ENCODE measurements at regions not wholly inside any gene's neighbourhood (a gene's known extent, or its start where the extent isn't known, plus 50 kb on each side); places are given as distances from the start of the nearest gene placed in this dataset.
"Not testable (repeated sequence)": the region's sequence is repeated elsewhere in the genome, so short reads cannot be mapped to it uniquely, and the experiment has no call there.

DNA sequence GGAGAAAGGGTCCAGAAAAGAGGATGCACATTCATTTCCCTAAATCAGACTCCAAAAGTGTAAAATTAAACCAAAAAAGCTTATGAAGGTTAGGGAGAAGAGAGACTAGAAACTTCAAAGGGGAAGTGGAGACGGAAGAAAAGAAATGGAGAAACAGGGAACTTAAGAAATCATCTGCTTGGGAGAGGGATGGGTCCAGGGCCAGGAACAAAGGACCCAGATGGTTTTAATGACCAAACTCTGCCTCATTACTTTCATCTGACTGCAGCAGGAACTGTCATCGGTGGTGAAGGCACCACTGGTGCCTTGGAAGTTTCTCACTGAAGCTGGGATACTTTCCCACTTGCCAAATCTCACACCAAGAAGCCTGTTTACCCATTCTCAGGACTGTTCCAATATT, 70.5 kb upstream of the SLC4A7 start:
- Histone ChIP-seq H3K9me3 (no peaks in the 10 kb centered on the region), H3K4me3 (ENCODE audit: low read depth, low read length) (no peak overlapping the region), H3K4me1 (no peaks in the 10 kb centered on the region), H3K36me3 (ENCODE audit: control insufficient read depth, insufficient read depth, low read length) (no peaks in the 10 kb centered on the region), H3K27me3 (replicated peaks; ENCODE audit: control insufficient read depth, insufficient read depth, low read length) (no peaks in the 10 kb centered on the region)
- no peak for DNase-seq
- Mint-ChIP-seq H3K4me1 (ENCODE audit: low read depth, unreplicated experiment) (no peaks in the 10 kb centered on the region), H3K4me3 (ENCODE audit: unreplicated experiment) (no peak overlapping the region), H3K36me3 (ENCODE audit: insufficient read depth, unreplicated experiment) (no peaks in the 10 kb centered on the region), H3K27ac (ENCODE audit: unreplicated experiment) (no peak overlapping the region), H3K9me3 (ENCODE audit: unreplicated experiment) (peaks cover 27% of the 10 kb centered on the region), H3K27me3 (ENCODE audit: insufficient read depth, unreplicated experiment) (no peaks in the 10 kb centered on the region)
- no TSS peak for BruUV-seq (replicated peaks)
- intact Hi-C loops (cut with micrococcal nuclease; ENCODE audit: unreplicated experiment) = no loop called here
- TF ChIP-seq, protein P1, sequence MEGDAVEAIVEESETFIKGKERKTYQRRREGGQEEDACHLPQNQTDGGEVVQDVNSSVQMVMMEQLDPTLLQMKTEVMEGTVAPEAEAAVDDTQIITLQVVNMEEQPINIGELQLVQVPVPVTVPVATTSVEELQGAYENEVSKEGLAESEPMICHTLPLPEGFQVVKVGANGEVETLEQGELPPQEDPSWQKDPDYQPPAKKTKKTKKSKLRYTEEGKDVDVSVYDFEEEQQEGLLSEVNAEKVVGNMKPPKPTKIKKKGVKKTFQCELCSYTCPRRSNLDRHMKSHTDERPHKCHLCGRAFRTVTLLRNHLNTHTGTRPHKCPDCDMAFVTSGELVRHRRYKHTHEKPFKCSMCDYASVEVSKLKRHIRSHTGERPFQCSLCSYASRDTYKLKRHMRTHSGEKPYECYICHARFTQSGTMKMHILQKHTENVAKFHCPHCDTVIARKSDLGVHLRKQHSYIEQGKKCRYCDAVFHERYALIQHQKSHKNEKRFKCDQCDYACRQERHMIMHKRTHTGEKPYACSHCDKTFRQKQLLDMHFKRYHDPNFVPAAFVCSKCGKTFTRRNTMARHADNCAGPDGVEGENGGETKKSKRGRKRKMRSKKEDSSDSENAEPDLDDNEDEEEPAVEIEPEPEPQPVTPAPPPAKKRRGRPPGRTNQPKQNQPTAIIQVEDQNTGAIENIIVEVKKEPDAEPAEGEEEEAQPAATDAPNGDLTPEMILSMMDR (IDR thresholded peaks at IDR 0.05; ENCODE audit: insufficient read depth in 1 of 2, low read depth in 1 of 2, low read length in 1 of 2, severe bottlenecking in 1 of 2, unreplicated experiment in 1 of 2) = no peak
- POLR2A ChIA-PET = no interaction called here
- CTCF ChIA-PET = no interaction called here

DNA sequence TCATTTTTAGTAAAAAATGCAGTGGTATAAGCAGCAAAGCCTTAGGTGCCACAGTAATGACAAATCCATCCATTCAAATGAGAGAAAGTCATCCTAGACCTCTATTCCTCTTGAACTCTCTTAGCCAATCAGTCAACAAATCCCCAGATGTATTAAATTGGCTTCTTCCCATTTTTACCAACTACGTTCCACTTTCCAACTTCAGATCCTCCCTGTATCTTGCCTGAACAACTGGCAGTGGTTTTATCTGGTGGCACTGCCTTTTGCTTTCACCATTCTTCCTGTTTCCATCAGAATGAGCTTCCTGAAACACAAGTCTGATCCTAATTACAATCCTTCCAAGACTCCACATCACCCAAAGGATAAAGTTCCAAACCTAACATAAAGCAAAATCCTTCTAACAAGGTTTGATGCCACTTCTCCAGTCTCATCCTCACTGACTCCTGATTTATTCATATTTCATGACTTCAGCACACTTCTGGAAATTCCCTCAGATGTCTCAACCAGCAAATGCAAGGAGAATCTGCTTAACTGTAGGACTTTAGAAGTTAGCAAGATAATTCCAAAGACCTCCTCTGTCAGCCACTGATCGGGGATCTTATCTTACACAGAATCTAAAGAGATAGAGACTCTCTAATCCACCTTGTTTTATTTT, 69.8 kb upstream of the SLC4A7 start:
- Histone ChIP-seq H3K9me3 (no peaks in the 10 kb centered on the region), H3K4me3 (ENCODE audit: low read depth, low read length) (no peak overlapping the region), H3K36me3 (ENCODE audit: control insufficient read depth, insufficient read depth, low read length) (no peaks in the 10 kb centered on the region), H3K4me1 (no peaks in the 10 kb centered on the region), H3K27me3 (replicated peaks; ENCODE audit: control insufficient read depth, insufficient read depth, low read length) (no peaks in the 10 kb centered on the region)
- CTCF ChIA-PET = no interaction called here
- POLR2A ChIA-PET = no interaction called here
- BruUV-seq (replicated peaks) = no TSS peak
- H3K4me3 Mint-ChIP-seq (ENCODE audit: unreplicated experiment) = no peak overlapping the region
- no peaks in the 10 kb centered on the region for H3K36me3 Mint-ChIP-seq (ENCODE audit: insufficient read depth, unreplicated experiment)
- no peak for DNase-seq
- no peaks in the 10 kb centered on the region for H3K4me1 Mint-ChIP-seq (ENCODE audit: low read depth, unreplicated experiment)
- TF ChIP-seq, protein P1 (IDR thresholded peaks at IDR 0.05; ENCODE audit: insufficient read depth in 1 of 2, low read depth in 1 of 2, low read length in 1 of 2, severe bottlenecking in 1 of 2, unreplicated experiment in 1 of 2) = no peak
- no peak overlapping the region for H3K27ac Mint-ChIP-seq (ENCODE audit: unreplicated experiment)
- H3K9me3 Mint-ChIP-seq (ENCODE audit: unreplicated experiment) = peaks cover 30% of the 10 kb centered on the region
- H3K27me3 Mint-ChIP-seq (ENCODE audit: insufficient read depth, unreplicated experiment) = no peaks in the 10 kb centered on the region
- intact Hi-C loops (cut with micrococcal nuclease; ENCODE audit: unreplicated experiment) = no loop called here

DNA sequence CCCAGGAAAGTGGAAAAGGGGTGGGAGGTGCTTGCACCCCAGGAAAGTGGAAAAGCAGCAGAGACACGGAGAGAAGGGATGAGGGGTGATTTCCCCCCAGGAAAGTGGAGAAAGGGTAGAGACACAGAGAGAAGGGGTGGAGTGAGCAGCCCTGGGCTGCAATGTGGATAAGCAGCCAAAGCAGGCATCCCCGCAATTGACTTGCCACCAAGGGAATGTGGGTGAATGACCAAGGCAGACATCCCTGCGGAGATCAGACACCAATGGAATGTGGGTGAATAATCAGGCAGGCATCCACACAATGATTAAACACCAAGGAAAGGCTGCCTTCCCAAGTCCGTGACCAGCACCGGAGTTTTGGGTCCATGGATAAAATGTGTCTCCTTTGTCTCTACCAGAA, 68.5 kb upstream of the SLC4A7 start:
- DNase-seq; H3K27me3 Mint-ChIP-seq (ENCODE audit: insufficient read depth, unreplicated experiment); H3K4me1 Mint-ChIP-seq (ENCODE audit: low read depth, unreplicated experiment); H3K4me1 ChIP-seq; intact Hi-C loops (cut with micrococcal nuclease; ENCODE audit: unreplicated experiment); H3K4me3 ChIP-seq (ENCODE audit: low read depth, low read length); CTCF ChIA-PET; H3K9me3 ChIP-seq; POLR2A ChIA-PET; H3K27ac Mint-ChIP-seq (ENCODE audit: unreplicated experiment); H3K27me3 ChIP-seq (replicated peaks; ENCODE audit: control insufficient read depth, insufficient read depth, low read length); H3K36me3 Mint-ChIP-seq (ENCODE audit: insufficient read depth, unreplicated experiment); BruUV-seq (replicated peaks); H3K4me3 Mint-ChIP-seq (ENCODE audit: unreplicated experiment); H3K36me3 ChIP-seq (ENCODE audit: control insufficient read depth, insufficient read depth, low read length): not testable (repeated sequence)
- H3K9me3 Mint-ChIP-seq (ENCODE audit: unreplicated experiment) = peaks cover 30% of the 10 kb centered on the region

DNA sequence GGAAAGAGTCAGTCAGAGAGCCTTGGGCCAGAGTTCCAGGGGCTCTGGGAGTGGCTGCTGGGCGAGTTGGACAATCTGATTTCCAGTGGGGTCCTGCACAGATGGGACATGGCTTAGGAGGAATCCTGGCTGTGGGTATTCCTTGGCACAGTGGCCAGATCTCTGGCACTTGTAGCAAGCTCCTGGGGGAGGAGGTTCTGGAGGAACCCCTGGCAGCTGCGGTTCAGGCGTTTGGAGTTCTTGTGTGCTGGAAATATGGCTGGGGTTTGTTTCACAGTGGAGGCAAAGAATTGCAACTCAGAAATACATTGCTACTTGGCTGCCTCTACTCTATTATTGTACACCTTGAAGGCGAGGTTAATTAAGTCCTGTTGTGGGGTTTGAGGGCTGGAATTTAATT, 67.2 kb upstream of the SLC4A7 start:
- H3K27ac Mint-ChIP-seq (ENCODE audit: unreplicated experiment); H3K4me1 Mint-ChIP-seq (ENCODE audit: low read depth, unreplicated experiment); POLR2A ChIA-PET; H3K27me3 ChIP-seq (replicated peaks; ENCODE audit: control insufficient read depth, insufficient read depth, low read length); BruUV-seq (replicated peaks); intact Hi-C loops (cut with micrococcal nuclease; ENCODE audit: unreplicated experiment); H3K4me3 ChIP-seq (ENCODE audit: low read depth, low read length); CTCF ChIA-PET; H3K4me1 ChIP-seq; H3K4me3 Mint-ChIP-seq (ENCODE audit: unreplicated experiment); H3K36me3 ChIP-seq (ENCODE audit: control insufficient read depth, insufficient read depth, low read length); H3K9me3 ChIP-seq; H3K36me3 Mint-ChIP-seq (ENCODE audit: insufficient read depth, unreplicated experiment); H3K27me3 Mint-ChIP-seq (ENCODE audit: insufficient read depth, unreplicated experiment); DNase-seq: not testable (repeated sequence)
- peaks cover 30% of the 10 kb centered on the region for H3K9me3 Mint-ChIP-seq (ENCODE audit: unreplicated experiment)

All from Caco-2 (cell line).